Large intestine (tissue), 3 donors: ENCODE measurements at regions not wholly inside any gene's neighbourhood (a gene's known extent, or its start where the extent isn't known, plus 50 kb on each side); places are given as distances from the start of the nearest gene placed in this dataset.

Source experiments
- DNase-seq, 2 donors: peaks; one replicate each; pipeline versions ENCODE4 v3.0.0 to v3.0.0-alpha.2; 2013
- H3K27ac ChIP-seq: one replicate; pipeline ENCODE4 v1.5.1; 2013; ENCODE audit warnings: low read length
- H3K27me3 ChIP-seq: 2 replicates; pipeline ENCODE4 v1.6.1; 2013; ENCODE audit warnings: low read length; ENCODE audit not compliant: control insufficient read depth, insufficient read depth
- H3K36me3 ChIP-seq: 2 replicates; pipeline ENCODE4 v1.6.1; 2013; ENCODE audit warnings: low read length; ENCODE audit not compliant: control insufficient read depth, insufficient read depth
- H3K4me1 ChIP-seq: one replicate; pipeline ENCODE4 v1.6.1; 2013; ENCODE audit warnings: low read length; ENCODE audit not compliant: control insufficient read depth, insufficient read depth
- H3K4me3 ChIP-seq: one replicate; pipeline ENCODE4 v1.5.1; 2013; ENCODE audit warnings: low read length
- H3K9me3 ChIP-seq: one replicate; pipeline ENCODE4 v1.6.1; 2013; ENCODE audit warnings: mild to moderate bottlenecking, low read depth, low read length, moderate library complexity; ENCODE audit not compliant: control insufficient read depth
- WGBS: methylation state at CpG from one replicate; pipeline ENCODE4 v1.1.5; 2013; ENCODE audit warnings: low lambda C conversion rate; ENCODE audit not compliant: insufficient coverage; 5-methylcytosine and 5-hydroxymethylcytosine counted together

DNA sequence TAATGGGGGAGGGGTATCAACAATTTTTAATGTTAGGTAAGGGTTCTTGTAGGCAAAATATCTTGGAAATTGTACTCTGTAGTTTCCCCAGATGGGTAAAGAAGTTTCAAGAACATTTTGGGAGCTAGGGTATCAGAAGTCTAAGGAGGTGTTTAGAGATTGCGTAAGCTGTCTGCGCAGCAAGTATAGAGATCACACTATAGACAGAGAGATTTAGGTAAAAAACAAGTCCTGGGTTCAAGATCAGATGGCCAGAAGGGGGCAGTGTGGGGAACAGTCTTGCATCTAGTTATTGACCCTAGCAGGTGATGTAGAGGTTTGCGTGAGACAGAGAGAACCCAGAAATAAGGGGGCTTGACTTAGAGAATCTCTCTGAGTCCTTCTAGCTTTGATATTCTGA lies 80.8 kb downstream of the S1PR1 start:
- 100% methylated on average over 2 of the region's 3 CpGs for WGBS
- no peaks in the 10 kb centered on the region for H3K4me1 ChIP-seq
- H3K27me3 ChIP-seq: peaks cover 9% of the 10 kb centered on the region
- no peak overlapping the region for H3K27ac ChIP-seq
- H3K4me3 ChIP-seq: no peak overlapping the region
- no peak for DNase-seq
- H3K36me3 ChIP-seq: no peaks in the 10 kb centered on the region
- H3K9me3 ChIP-seq: no peaks in the 10 kb centered on the region

DNA sequence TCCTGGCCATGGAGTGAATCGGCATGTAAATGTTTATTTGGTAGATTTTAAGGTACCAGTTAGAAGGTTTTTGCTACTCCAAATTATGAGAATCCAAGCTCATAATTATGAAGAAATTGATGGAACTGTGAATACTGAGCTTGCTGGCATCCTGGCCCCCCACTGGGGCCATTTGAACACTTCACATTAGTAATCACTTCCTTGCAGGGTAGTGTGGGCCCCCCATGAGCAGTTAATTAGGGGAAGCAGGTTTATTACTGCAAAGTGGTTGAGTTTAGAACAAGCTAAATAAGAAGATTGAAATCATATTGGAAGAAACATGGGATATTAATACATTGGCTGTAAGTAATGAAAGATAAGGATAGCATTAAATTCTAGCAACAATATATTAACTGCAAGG lies 86.7 kb downstream of the S1PR1 start:
- no peak for DNase-seq
- Histone ChIP-seq H3K36me3 (no peaks in the 10 kb centered on the region), H3K4me1 (no peaks in the 10 kb centered on the region), H3K27me3 (peaks cover 2% of the 10 kb centered on the region), H3K4me3 (no peak overlapping the region), H3K27ac (no peak overlapping the region), H3K9me3 (no peaks in the 10 kb centered on the region)
- no CpG with 5 or more reads among the region's 1 CpG for WGBS

DNA sequence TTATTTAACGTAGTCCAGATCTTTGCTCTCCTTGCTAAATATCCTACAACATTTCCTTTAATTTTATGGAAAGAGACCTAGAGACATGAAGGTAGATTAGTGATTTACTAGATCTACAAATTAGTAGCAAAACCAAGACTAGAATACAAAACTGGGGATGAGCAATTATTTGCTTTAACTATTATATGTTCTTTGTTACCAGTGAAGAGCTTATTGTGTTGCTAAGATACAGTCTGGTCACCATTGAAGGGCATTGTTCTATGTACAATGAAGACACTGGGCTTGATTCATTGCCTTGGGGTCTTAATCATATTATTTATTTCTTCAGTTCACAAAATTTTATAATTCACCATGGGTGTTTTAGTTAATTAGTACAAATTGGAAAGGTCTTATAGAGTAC lies 88.3 kb downstream of the S1PR1 start:
- H3K4me3 ChIP-seq: no peak overlapping the region
- H3K4me1 ChIP-seq: no peaks in the 10 kb centered on the region
- H3K27me3 ChIP-seq: peaks cover 2% of the 10 kb centered on the region
- H3K27ac ChIP-seq: no peak overlapping the region
- DNase-seq: no peak
- WGBS: 100% methylated on average over 1 of the region's 1 CpG
- H3K36me3 ChIP-seq: no peaks in the 10 kb centered on the region
- no peaks in the 10 kb centered on the region for H3K9me3 ChIP-seq

DNA sequence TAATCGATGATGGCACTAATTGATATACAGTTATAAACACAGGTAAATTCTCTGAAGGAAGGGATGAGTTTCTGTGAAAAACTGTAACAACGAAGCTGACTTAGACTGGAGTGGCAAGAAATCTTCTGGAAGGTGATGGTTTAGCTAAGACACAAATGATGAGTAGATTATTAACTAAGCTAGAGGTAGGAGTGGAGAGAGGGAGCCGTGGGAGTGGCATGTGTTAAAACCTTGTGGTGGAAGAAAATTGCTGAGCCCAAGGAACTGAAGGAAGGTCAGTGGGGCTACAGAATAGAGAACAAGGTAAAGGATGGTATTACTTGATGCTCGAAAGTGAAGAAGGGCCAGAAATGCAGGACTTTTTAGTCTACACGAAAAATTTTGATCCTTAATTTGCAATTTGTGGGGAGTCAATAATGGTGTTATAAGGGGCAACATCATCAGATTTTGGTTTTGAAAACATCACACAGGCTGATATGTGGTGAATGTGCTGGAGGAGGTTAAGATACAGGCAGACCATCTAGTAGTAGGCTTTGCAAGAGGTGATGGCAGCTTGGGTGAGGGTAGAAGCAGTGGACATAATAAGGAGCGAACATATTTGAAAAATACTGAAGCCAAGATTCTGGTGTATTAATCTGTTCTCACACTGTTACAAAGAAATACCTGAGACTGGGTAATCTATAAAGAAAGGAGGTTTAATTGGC lies 93.8 kb downstream of the S1PR1 start:
- Histone ChIP-seq H3K4me1 (no peaks in the 10 kb centered on the region), H3K27ac (no peak overlapping the region), H3K36me3 (no peaks in the 10 kb centered on the region), H3K4me3 (no peak overlapping the region), H3K27me3 (no peaks in the 10 kb centered on the region), H3K9me3 (no peaks in the 10 kb centered on the region)
- 56% methylated on average over 3 of the region's 6 CpGs for WGBS
- no peak for DNase-seq

DNA sequence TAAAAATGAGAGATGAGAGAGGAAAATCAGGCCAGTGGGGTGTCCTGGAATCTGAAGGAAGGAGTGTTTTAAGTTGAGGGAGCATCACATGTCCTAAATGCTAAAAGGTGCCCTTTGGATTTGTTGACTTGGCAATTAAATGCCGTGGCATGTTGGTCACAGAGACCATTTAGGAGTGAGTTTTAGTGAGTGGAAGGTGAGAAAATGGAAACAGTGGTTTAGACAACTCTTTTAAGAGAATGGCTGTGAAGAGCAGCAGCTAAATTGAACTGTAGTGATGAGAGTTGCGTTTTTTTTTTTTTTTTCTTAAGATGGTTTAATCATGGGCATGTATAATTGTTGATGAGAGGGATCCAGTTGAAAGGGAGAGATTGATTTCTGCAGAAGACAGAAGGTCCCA lies 95.0 kb downstream of the S1PR1 start:
- no peaks in the 10 kb centered on the region for H3K27me3 ChIP-seq
- H3K4me3 ChIP-seq: no peak overlapping the region
- H3K36me3 ChIP-seq: no peaks in the 10 kb centered on the region
- no peaks in the 10 kb centered on the region for H3K9me3 ChIP-seq
- H3K4me1 ChIP-seq: no peaks in the 10 kb centered on the region
- H3K27ac ChIP-seq: no peak overlapping the region
- WGBS: 100% methylated on average over 1 of the region's 2 CpGs
- no peak for DNase-seq

DNA sequence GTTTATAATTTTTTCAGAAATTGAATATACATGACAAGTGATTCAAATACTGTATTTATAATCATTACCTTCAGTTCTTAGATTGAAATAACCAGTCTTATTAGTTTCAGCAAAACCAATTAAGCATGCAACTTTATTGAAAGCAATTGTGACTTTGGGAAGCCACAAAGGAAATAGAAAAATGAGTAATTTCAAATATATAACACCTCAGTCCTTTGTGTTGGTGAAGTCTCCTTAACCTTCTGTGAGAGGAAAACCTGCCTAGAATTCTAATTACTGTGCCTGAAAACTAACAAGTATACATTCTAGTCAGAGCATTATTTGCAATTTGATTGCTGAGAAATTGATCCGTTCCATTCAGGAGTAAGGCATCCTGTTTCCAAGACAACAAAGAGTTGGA lies 95.8 kb downstream of the S1PR1 start:
- Histone ChIP-seq H3K27me3 (no peaks in the 10 kb centered on the region), H3K27ac (no peak overlapping the region), H3K9me3 (no peaks in the 10 kb centered on the region), H3K4me3 (no peak overlapping the region), H3K4me1 (no peaks in the 10 kb centered on the region), H3K36me3 (no peaks in the 10 kb centered on the region)
- no CpG with 5 or more reads among the region's 1 CpG for WGBS
- no peak for DNase-seq

DNA sequence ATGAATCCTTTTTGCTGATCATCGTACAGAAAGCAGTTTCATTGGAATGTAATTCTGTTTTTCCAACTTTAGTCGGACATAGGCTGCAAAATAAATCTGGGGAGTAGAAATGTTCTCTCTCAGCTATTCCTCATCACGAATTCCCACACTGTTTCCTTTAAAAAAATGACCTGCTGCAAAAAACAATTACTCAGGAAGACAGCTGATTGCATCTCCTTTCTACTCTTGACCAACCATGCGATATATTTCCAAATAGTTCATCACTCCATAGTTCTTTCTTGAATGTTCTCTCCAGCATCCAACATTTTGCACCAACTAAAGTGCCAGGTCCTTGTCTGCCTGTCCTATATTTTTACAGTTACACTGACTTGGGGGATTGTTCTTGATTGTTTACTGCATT lies 96.4 kb downstream of the S1PR1 start:
- no peaks in the 10 kb centered on the region for H3K9me3 ChIP-seq

DNA sequence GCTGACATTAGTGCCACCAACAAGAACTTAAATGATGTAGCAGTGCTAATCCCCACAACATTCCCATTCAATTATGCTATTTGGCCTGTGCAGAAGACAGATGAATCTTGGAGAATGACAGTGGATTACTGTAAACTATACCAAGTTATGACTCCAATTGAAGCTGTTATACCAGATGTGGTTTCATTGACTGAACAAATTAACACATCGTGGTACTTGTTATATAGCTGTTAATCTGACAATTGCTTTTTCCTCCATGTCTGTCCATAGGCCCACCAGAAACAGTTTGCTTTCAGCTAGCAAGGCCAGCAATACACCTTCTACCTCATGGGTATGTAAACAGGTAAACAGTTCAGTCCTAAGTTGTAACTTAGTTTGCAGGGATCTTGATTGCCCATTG lies 101.1 kb downstream of the S1PR1 start:
- no peak for DNase-seq
- H3K9me3 ChIP-seq: no peaks in the 10 kb centered on the region
- no peak overlapping the region for H3K27ac ChIP-seq
- WGBS: 60% methylated on average over 1 of the region's 1 CpG
- H3K36me3 ChIP-seq: no peaks in the 10 kb centered on the region
- no peak overlapping the region for H3K4me3 ChIP-seq
- no peaks in the 10 kb centered on the region for H3K4me1 ChIP-seq
- H3K27me3 ChIP-seq: no peaks in the 10 kb centered on the region

More for the DNA sequence above, 96.4 kb downstream of the S1PR1 start:
- Histone ChIP-seq H3K27me3 (no peaks in the 10 kb centered on the region), H3K36me3 (no peaks in the 10 kb centered on the region), H3K4me1 (no peaks in the 10 kb centered on the region), H3K4me3 (no peak overlapping the region), H3K27ac (no peak overlapping the region)
- DNase-seq: no peak
- no CpG with 5 or more reads among the region's 4 CpGs for WGBS

DNA sequence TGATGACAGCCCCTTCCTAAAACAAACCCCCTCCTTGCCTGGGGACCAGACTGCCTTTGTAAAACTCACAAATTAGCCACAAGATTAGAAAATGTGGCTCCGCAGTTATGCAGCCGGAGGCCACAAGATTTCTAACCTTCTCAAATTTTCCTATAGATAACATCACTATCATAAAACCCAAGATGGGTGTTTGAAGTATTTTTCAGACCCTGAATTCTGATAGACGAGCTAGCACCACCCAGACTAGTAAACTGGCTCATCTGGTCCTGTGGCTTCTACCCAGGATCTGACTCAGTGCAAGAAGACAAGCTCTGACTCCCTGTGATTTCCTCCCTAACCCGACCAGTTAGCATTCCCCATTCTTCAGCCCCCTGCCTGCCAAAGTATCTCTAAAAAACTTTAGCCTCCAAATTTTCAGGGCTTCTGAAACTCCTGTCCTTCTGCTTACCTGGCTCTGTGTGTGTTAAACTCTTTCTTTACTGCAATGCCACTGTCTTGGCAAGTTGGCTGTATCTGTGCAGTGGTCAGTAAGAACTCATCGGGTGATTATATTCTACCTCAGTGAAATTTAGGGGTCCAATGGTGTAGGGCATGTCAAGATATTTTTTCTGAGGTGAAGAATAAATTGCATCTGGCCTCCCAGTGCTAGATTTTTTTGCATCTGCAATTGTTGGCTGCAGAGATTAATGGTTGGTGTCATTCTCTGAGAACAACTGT lies 102.1 kb downstream of the S1PR1 start:
- Histone ChIP-seq H3K36me3 (no peaks in the 10 kb centered on the region), H3K27me3 (no peaks in the 10 kb centered on the region), H3K4me3 (no peak overlapping the region), H3K9me3 (no peaks in the 10 kb centered on the region), H3K27ac (no peak overlapping the region), H3K4me1 (no peaks in the 10 kb centered on the region)
- WGBS: no CpG with 5 or more reads among the region's 5 CpGs
- no peak for DNase-seq

DNA sequence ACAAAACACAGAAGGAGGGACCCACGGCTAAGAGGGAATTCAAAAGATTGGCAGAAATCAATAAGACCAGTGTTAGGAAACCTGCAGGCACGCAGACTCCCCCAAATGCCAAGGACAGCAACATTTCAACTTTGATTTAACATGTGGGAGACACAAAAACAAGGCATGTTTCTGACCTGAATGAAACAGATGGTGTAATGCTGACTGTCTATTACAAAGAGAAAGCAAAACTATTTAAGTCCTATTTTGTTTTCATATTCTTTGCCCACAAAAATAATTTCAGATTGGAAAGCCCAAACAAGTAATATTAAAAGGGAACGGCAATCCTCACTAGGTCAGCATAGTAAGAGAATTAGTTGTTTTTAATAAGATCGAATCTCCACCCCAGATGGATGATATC lies 107.9 kb downstream of the S1PR1 start:
- no peak for DNase-seq
- WGBS: no CpG with 5 or more reads among the region's 4 CpGs
- Histone ChIP-seq H3K9me3 (no peaks in the 10 kb centered on the region), H3K4me1 (no peaks in the 10 kb centered on the region), H3K27ac (no peak overlapping the region), H3K4me3 (no peak overlapping the region), H3K27me3 (no peaks in the 10 kb centered on the region), H3K36me3 (no peaks in the 10 kb centered on the region)

DNA sequence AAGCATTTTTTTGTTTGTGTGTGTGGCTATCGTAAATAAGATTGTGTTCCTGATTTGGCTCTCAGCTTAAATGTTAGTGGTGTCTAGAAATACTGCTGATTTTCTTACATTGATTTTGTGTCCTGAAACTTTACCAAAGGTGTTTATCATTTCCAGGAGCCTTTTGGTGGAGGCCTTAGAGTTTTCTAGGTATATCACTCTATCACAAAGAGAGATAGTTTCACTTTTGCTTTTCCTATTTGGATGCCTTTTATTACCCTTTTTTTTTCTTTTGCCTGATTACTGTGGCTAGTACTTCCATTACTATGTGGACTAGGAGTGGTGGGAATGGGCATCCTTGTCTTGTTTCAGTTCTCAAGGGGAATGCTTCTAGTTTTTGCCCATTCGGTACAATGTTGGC lies 109.6 kb downstream of the S1PR1 start:
- no peaks in the 10 kb centered on the region for H3K4me1 ChIP-seq
- no CpG with 5 or more reads among the region's 2 CpGs for WGBS
- DNase-seq: no peak
- H3K27ac ChIP-seq: no peak overlapping the region
- no peaks in the 10 kb centered on the region for H3K36me3 ChIP-seq
- no peaks in the 10 kb centered on the region for H3K27me3 ChIP-seq
- no peaks in the 10 kb centered on the region for H3K9me3 ChIP-seq
- no peak overlapping the region for H3K4me3 ChIP-seq
